ENCODE measurements at regions not wholly inside any gene's neighbourhood (a gene's known extent, or its start where the extent isn't known, plus 50 kb on each side); places are given as distances from the start of the nearest gene placed in this dataset.

DNA sequence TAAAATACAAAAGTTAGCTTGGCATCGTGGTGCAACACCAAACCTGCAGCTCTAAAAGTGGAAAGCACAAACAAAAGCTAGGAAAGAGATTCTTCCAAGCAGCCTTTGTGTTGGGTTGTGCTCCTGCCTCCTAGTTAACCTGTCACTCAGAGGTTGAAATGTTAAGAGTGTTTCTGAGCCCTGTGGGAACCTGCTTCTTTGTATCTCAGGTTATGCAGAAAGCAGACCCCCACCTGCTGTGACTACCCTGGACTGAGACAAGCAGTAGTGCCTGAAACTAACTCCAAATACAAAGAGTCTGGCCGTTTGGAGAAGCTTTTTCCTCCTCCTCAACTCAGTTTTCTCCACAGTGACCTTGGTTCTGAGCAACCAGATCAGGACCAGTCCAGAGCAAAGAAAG is 158.4 kb upstream of the CSNK1A1L start:
- no peak overlapping the region for H3K9ac ChIP-seq (ENCODE audit: low read length)
- no peaks in the 10 kb centered on the region for H3K9me2 ChIP-seq (ENCODE audit: insufficient read depth)
- H2AFZ ChIP-seq (ENCODE audit: low read depth, low read length, poor library complexity, severe bottlenecking): no peak overlapping the region

DNA sequence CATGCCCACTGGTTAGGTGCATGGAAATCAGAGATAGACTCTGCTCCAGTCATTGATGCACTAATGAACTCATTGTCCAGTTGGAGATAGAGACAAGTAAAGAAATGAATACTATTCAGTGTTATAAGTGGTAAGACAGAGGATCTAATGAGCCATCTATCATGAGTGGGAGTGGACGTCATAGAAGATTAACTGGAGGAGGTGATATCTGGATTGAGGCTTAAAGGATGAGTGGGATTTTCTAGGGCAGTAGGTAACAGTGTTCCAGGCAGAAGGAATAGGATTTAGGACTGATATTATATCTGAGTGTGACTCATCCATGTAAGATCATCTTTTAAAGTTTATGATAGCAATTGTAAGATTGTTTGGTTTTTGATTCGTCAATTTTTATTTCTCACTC is 152.2 kb upstream of the CSNK1A1L start:
- H3K4me1 ChIP-seq (ENCODE audit: control insufficient read depth in 1 of 2, insufficient read depth in 2 of 2, low read length in 2 of 2): no peaks in the 10 kb centered on the region
- no peaks in the 10 kb centered on the region for H3K9me2 ChIP-seq (ENCODE audit: insufficient read depth)
- RAD21 ChIA-PET (ENCODE audit: low non-redundant PET in 1 of 2, low total read pairs in 2 of 2, uncharacterized antibody in 2 of 2, unreplicated experiment in 2 of 2): no interaction called here
- no peaks in the 10 kb centered on the region for H3K27me3 ChIP-seq (ENCODE audit: insufficient read depth, low read length)
- H2AFZ ChIP-seq (ENCODE audit: low read depth, low read length, poor library complexity, severe bottlenecking): no peak overlapping the region
- intact Hi-C loops (cut with micrococcal nuclease): no loop called here
- CTCF ChIA-PET: no interaction called here
- no peaks in the 10 kb centered on the region for H3K79me2 ChIP-seq (ENCODE audit: insufficient read depth, low read length)
- POLR2A ChIA-PET: no interaction called here
- H4K20me1 ChIP-seq (ENCODE audit: insufficient read depth): no peaks in the 10 kb centered on the region
- BruUV-seq (replicated peaks): no TSS peak
- no peak overlapping the region for H3K4me3 ChIP-seq (replicated peaks in 1 of 2; ENCODE audit: low read depth in 1 of 2, low read length in 2 of 2)
- H3K9ac ChIP-seq (ENCODE audit: low read length): no peak overlapping the region
- H3K27ac ChIP-seq (ENCODE audit: low read depth, low read length): no peak overlapping the region
- no peak for TF ChIP-seq JUND (IDR thresholded peaks at IDR 0.05)
- no peak for TF ChIP-seq FOSL1 (IDR thresholded peaks at IDR 0.05; ENCODE audit: low read depth)
- TF ChIP-seq EGR1 (IDR thresholded peaks at IDR 0.05; ENCODE audit: low read depth): no peak
- TF ChIP-seq SP1 (IDR thresholded peaks at IDR 0.05; ENCODE audit: low read depth): no peak
- TF ChIP-seq, protein P1, sequence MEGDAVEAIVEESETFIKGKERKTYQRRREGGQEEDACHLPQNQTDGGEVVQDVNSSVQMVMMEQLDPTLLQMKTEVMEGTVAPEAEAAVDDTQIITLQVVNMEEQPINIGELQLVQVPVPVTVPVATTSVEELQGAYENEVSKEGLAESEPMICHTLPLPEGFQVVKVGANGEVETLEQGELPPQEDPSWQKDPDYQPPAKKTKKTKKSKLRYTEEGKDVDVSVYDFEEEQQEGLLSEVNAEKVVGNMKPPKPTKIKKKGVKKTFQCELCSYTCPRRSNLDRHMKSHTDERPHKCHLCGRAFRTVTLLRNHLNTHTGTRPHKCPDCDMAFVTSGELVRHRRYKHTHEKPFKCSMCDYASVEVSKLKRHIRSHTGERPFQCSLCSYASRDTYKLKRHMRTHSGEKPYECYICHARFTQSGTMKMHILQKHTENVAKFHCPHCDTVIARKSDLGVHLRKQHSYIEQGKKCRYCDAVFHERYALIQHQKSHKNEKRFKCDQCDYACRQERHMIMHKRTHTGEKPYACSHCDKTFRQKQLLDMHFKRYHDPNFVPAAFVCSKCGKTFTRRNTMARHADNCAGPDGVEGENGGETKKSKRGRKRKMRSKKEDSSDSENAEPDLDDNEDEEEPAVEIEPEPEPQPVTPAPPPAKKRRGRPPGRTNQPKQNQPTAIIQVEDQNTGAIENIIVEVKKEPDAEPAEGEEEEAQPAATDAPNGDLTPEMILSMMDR (IDR thresholded peaks at IDR 0.05 in 2 of 3, conservative IDR thresholded peaks at IDR 0.05 in 1 of 3; ENCODE audit: borderline replicate concordance in 1 of 3, insufficient read depth in 1 of 3, low read depth in 2 of 3, low read length in 2 of 3): no peak
- TF ChIP-seq RAD21 (IDR thresholded peaks at IDR 0.05; ENCODE audit: low read depth): no peak
- H3K36me3 ChIP-seq (ENCODE audit: control insufficient read depth in 1 of 2, insufficient read depth in 2 of 2, low read length in 2 of 2): no peaks in the 10 kb centered on the region
- ATAC-seq (no peak), DNase-seq (ENCODE audit: low read depth, low spot score) (no peak)
- peaks cover 0 to 3% of the 10 kb centered on the region in 2 experiments; a peak in 2 of 4 replicates for H3K9me3 ChIP-seq (ENCODE audit: control insufficient read depth in 1 of 2, insufficient read depth in 1 of 2, low read depth in 1 of 2, low read length in 2 of 2)
- H3K4me2 ChIP-seq (ENCODE audit: low read length): no peak overlapping the region

More for the DNA sequence above, 158.4 kb upstream of the CSNK1A1L start:
- H3K4me3 ChIP-seq (replicated peaks in 1 of 2; ENCODE audit: low read depth in 1 of 2, low read length in 2 of 2): no peak overlapping the region
- H4K20me1 ChIP-seq (ENCODE audit: insufficient read depth): no peaks in the 10 kb centered on the region
- TF ChIP-seq, protein P2, sequence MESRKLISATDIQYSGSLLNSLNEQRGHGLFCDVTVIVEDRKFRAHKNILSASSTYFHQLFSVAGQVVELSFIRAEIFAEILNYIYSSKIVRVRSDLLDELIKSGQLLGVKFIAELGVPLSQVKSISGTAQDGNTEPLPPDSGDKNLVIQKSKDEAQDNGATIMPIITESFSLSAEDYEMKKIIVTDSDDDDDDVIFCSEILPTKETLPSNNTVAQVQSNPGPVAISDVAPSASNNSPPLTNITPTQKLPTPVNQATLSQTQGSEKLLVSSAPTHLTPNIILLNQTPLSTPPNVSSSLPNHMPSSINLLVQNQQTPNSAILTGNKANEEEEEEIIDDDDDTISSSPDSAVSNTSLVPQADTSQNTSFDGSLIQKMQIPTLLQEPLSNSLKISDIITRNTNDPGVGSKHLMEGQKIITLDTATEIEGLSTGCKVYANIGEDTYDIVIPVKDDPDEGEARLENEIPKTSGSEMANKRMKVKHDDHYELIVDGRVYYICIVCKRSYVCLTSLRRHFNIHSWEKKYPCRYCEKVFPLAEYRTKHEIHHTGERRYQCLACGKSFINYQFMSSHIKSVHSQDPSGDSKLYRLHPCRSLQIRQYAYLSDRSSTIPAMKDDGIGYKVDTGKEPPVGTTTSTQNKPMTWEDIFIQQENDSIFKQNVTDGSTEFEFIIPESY (IDR thresholded peaks at IDR 0.05; ENCODE audit: extremely low read depth, insufficient replicate concordance, low read length): no peak
- TF ChIP-seq EZH2 (IDR thresholded peaks at IDR 0.05) (no peak), CEBPB (IDR thresholded peaks at IDR 0.05; ENCODE audit: low read depth) (no peak), CBX3 (IDR thresholded peaks at IDR 0.05; ENCODE audit: low read depth) (no peak), SRF (IDR thresholded peaks at IDR 0.05; ENCODE audit: low read depth) (no peak)
- H3K4me1 ChIP-seq (ENCODE audit: control insufficient read depth in 1 of 2, insufficient read depth in 2 of 2, low read length in 2 of 2): no peaks in the 10 kb centered on the region
- no peaks in the 10 kb centered on the region for H3K27me3 ChIP-seq (ENCODE audit: insufficient read depth, low read length)
- no peaks in the 10 kb centered on the region for H3K79me2 ChIP-seq (ENCODE audit: insufficient read depth, low read length)
- BruUV-seq (replicated peaks): no TSS peak
- no peaks in the 10 kb centered on the region for H3K36me3 ChIP-seq (ENCODE audit: control insufficient read depth in 1 of 2, insufficient read depth in 2 of 2, low read length in 2 of 2)
- DNase-seq (ENCODE audit: low read depth, low spot score) (no peak), ATAC-seq (no peak)
- H3K4me2 ChIP-seq (ENCODE audit: low read length): no peak overlapping the region
- CTCF ChIA-PET: no interaction called here
- RAD21 ChIA-PET (ENCODE audit: low non-redundant PET in 1 of 2, low total read pairs in 2 of 2, uncharacterized antibody in 2 of 2, unreplicated experiment in 2 of 2): no interaction called here
- H3K27ac ChIP-seq (ENCODE audit: low read depth, low read length): no peak overlapping the region
- peaks cover 0 to 12% of the 10 kb centered on the region in 2 experiments; a peak in 2 of 4 replicates for H3K9me3 ChIP-seq (ENCODE audit: control insufficient read depth in 1 of 2, insufficient read depth in 1 of 2, low read depth in 1 of 2, low read length in 2 of 2)
- POLR2A ChIA-PET: no interaction called here
- intact Hi-C loops (cut with micrococcal nuclease): no loop called here

Data from HCT116 (cell line).